GM12873 (cell line): ENCODE measurements at regions not wholly inside any gene's neighbourhood (a gene's known extent, or its start where the extent isn't known, plus 50 kb on each side); places are given as distances from the start of the nearest gene placed in this dataset.

Experiments
- CTCF ChIP-seq: IDR thresholded peaks from 2 replicates; pipeline ENCODE4 v1.5.1; 2012; ENCODE audit warnings: low read depth, mild to moderate bottlenecking, moderate library complexity, low read length, control low read depth; ENCODE audit not compliant: insufficient read depth; ENCODE audit errors: missing control alignments

GRCh38 chr7:113338071-113338696, 219.8 kb upstream of the SMIM30 start:
- no peak for TF ChIP-seq CTCF

DNA sequence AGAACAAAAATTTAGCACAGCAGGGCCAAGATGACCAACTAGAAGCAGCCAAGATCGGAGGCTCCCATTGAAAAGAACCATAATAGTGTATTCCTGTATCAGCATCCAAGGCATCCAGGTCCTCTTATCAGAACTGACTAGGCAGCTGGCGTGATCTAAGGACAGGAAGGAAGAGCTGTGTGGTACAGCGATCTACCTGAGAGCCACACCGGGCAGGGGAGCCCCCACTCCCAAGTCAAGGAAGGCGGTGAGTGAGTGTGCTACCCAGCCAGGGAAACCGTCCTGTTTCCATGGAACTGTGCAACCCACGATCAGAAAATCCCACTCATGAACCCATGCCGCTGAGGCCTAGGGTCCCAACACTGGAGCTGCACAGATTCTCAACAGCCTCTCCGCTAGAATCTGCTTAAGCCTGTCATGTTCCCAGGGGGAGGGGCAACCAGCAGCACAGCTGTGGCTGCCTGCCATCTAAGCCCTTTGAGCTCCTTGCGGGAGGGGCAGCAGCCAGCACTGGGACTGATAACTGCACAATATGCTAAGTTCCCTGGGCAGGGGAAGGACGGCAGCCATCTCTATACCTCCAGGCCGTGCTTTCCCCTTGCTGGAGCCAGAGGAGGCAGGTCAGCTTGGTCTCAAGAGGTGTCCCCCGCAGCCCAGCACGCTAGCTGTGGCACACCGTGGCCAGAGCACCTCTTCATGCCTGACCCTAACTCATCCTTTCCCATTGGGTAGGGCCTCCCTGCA, 213.0 kb upstream of the SMIM30 start:
- TF ChIP-seq CTCF, result no peak

- TF ChIP-seq CTCF, result no peak
Measured at GRCh38 chr7:113321201-113321600, 202.8 kb upstream of the SMIM30 start.

DNA sequence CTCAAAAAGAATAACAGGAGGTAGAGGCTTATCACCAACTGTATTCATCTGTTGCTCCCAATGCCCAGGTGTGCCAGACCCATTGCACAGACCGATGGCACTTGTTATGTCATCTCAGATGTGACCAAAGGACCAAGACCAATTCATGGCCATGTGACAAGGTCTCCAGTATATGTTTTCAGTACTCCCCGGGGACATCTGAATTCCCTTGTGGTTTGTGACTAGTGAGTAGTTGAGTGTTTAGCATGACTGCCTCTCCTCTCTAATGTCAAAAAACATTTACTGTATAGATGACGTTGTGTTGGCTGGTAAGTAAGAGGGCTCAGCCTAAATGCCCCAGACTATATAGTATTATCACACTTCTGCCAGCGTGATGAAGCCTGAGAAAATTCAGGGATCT, 202.1 kb upstream of the SMIM30 start:
- TF ChIP-seq CTCF, result no peak

DNA sequence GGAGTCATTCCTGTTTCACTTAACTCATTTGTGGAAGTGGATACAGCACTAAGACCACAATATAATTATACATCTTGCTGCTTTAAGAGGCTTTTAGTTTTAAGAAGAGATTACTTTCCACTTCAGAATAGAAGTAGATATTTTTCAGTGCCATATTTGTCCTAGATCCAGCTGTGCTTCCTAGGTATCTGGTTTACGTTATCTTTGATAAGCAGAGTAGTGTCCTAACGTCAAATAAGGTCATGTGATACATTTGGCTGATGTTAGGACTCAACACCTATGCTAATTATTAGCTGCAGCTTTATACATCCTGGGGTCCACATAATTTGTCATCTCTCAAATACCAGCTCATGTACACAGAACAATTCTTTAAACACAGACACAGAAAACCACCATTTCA, 196.2 kb upstream of the SMIM30 start:
- TF ChIP-seq CTCF, result no peak

DNA sequence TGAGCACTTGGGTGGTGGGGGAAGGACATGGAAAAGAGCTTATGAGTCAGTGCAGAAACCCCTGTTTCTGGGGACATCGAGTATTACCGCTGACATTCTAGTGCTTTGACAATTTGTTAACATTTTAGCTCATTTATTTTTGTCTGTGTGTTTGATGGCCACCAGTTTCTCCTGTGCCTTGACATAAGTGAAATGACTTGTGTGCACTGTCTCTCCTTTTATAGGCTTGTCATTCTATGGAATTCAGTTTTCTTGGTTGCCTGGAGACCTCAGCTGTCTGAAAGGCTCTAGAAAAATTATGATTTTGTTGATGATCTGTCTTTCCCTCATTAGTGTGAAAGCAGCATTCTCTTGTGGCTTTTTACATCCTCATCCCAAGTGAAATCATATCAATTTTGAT, 190.0 kb upstream of the SMIM30 start:
- no peak for TF ChIP-seq CTCF

DNA sequence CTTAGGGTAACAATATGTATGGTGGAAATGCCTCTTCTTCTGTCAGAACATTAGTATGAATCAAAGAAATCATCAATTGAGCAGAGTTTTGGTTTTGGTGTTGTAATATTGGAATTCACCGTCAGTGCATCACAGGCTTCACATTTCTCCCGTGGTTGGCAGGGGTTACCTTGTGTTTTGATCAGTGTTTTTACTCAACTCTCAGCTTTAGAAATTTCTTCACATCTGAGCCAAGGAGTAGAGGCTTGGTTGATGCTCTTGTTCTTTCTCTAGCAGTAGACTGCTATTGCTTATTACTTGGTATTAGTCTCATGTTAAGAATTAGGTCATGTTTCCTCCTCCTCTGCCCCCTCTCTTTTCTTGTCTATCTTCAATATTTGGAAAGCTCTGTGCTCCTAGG, 188.8 kb upstream of the SMIM30 start:
- TF ChIP-seq CTCF, result no peak
